Upper lobe of left lung (tissue), 4 donors: ENCODE measurements at regions not wholly inside any gene's neighbourhood (a gene's known extent, or its start where the extent isn't known, plus 50 kb on each side); places are given as distances from the start of the nearest gene placed in this dataset.

Experiments used
- CTCF ChIP-seq, 6 experiments: fragments of 450-650 bp in 4 of 6; fragments of 200-600 bp in 2 of 6; sonication (generic) in 2 of 6; IDR thresholded peaks; one replicate each; pipeline ENCODE4 v1.5.1; 2016 to 2019; ENCODE audit warnings: antibody characterized with exemption in 6 of 6
- POLR2A ChIP-seq, 4 donors: fragments of 450-650 bp; IDR thresholded peaks; one replicate each; pipeline ENCODE4 v1.5.1; 2016 to 2017; ENCODE audit warnings: antibody characterized with exemption in 4 of 4, mild to moderate bottlenecking in 2 of 4

GRCh38 chr10:30528429-30528786 lies 94.4 kb downstream of the MAP3K8 start:
- TF ChIP-seq POLR2A (IDR thresholded peaks at IDR 0.05) (no peak), CTCF (IDR thresholded peaks at IDR 0.05) (no peak)
